HG03135 (cell line): ENCODE measurements at regions not wholly inside any gene's neighbourhood (a gene's known extent, or its start where the extent isn't known, plus 50 kb on each side); places are given as distances from the start of the nearest gene placed in this dataset.

ENCODE experiments used
- ATAC-seq: cut with Tn5 transposase; IDR thresholded peaks from one replicate; pipeline ENCODE4 v1.9.1; 2021; ENCODE audit warnings: mild to moderate bottlenecking, moderate library complexity; ENCODE audit not compliant: unreplicated experiment

DNA sequence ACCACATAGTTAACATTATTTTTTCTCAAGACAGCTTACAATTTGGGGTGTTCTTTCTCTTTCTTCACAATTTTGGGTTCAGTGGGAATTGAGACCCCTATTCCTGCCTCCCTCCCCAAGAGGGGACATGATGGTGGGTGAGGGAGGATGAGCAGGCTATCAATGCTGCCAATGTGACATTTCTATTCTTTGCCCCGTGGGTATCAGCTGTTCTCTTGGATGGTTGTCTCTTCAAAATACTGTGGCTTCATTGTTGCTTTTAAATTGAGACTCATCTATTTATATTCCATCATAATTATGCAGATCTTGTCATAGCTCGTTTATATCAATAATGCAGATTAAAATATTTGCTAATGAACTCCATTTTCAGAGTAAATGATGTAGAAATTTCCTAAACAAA lies 56.5 kb upstream of the ANO4 start:
- ATAC-seq, result no peak

GRCh38 chr12:100741084-100741711 lies 53.4 kb upstream of the ANO4 start:
- no peak for ATAC-seq

DNA sequence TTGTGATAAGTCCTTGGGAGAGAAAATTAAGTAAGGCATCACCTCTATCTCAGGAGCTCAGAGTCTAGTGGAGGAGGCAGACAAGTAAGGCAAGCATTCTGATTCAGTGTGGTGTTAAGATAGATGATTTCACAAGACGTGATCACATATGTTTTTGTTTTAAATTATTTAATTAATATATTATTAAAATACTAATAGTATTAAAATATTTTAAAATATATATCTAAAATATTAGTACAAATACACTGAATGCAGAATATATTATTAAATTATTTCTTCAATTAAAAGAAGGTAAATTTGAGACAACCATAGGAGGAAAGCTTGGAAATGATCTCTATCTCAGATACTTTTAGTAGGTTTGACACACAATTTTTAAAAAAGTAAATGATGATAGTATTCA lies 51.5 kb upstream of the ANO4 start:
- ATAC-seq, result no peak
